Ovary (tissue), 3 donors: ENCODE measurements at regions not wholly inside any gene's neighbourhood (a gene's known extent, or its start where the extent isn't known, plus 50 kb on each side); places are given as distances from the start of the nearest gene placed in this dataset.

Source experiments
- CTCF ChIP-seq, 3 donors: fragments of 450-650 bp in 2 of 3; fragments of 200-600 bp in 1 of 3; IDR thresholded peaks; one replicate each; pipeline versions ENCODE4 v1.5.1 to v1.8.0; 2016 to 2022; ENCODE audit warnings: antibody characterized with exemption in 3 of 3, mild to moderate bottlenecking in 1 of 3
- EP300 ChIP-seq: sonication (generic); formaldehyde crosslinking; IDR thresholded peaks from one replicate; pipeline ENCODE4 v1.6.1; 2017; ENCODE audit warnings: antibody characterized with exemption
- POLR2A ChIP-seq: fragments of 450-650 bp; IDR thresholded peaks from one replicate; pipeline ENCODE4 v1.6.1; 2017; ENCODE audit warnings: antibody characterized with exemption, mild to moderate bottlenecking, moderate library complexity
- donor health status: DM: no; HTN: no; CAD: no.

- TF ChIP-seq CTCF (IDR thresholded peaks at IDR 0.05) = no peak
- TF ChIP-seq POLR2A = no peak
- no peak for TF ChIP-seq EP300
These were observed 85.4 kb upstream of the TIAM1 start for GRCh38 chr21:31429506-31429905.
